ENCODE measurements at regions not wholly inside any gene's neighbourhood (a gene's known extent, or its start where the extent isn't known, plus 50 kb on each side); places are given as distances from the start of the nearest gene placed in this dataset.

DNA sequence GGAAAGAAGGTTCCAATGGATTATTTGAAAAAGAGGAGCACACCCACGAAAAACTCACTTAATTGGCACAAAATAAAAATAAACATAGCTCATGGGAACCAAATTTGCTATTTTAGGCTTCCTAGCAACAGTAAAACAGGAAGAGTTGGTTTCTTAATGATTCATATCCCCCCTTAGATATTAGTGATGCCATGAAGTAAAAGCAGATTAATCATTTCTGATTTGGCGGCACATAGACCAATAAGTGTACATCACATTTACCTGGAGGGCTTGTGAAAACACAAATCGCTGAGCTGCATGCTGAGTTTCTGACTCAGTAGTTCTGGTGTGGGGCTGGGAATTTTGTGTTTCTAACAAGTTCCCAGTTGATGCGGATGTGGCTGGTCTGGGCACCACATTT is 260.4 kb downstream of the SLC4A3 start:
- no peak for FAIRE-seq

DNA sequence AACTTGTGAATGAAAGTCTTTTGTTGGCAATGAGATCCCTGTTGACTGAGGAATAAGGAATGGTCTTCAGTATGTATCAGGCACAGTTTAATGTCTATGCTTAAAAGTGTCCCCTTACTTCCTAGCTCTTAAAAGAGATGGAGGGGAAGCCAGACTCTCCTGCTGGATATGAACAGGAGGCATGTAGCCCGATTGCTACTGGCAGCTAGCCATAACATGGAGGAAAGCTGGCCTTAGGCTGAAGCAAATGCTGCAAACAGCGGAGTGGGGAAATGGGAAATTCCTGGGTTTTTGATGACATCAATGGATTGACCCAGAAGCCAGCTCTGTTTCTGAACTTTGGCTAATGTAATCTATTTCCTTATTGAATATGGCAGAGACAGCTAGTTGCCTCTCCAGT is 266.1 kb downstream of the SLC4A3 start:
- DNase-seq (ENCODE audit: low spot score): no peak
- no peak for FAIRE-seq

More for the DNA sequence above, 260.4 kb downstream of the SLC4A3 start:
- DNase-seq (ENCODE audit: low spot score): no peak

DNA sequence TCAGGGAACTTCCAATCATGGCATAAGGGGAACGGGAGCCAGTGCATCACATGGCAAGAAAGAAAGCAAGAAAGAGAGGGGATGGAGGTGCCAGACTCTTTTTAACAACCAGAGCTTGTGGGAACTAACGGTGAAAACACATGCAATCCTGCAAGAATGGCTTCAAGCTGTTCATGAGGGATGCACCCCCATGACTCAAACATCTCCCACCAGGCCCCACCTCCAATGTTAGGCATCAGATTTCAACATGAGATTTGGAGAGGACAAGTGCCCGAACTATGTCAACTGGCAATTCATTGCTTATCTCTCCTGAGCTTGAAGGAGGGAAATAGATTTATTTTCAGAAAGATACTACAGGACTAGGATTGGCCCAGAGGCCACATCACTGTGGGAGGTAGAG is 270.0 kb downstream of the SLC4A3 start:
- FAIRE-seq (no peak), DNase-seq (ENCODE audit: low spot score) (no peak)

DNA sequence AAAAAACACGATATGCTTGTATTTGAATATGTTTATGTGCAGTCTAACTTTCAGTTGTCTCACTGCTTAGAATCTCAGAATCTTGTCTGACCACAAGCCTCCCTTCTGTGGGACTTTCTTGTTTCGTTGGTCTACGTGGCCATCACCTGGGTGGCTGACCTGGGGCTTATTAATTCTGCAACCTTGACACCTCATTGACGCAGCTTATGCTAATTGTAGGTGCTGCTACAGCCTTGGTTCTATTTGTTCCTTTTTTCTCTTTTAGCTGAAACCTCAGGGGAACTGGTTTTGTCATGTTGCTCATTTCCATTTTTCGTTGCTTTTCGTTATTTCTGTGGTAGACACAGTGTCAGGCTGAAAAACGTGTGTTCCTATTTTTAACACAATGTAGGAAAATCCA is 273.7 kb downstream of the SLC4A3 start:
- DNase-seq (ENCODE audit: low spot score): no peak
- FAIRE-seq: no peak

DNA sequence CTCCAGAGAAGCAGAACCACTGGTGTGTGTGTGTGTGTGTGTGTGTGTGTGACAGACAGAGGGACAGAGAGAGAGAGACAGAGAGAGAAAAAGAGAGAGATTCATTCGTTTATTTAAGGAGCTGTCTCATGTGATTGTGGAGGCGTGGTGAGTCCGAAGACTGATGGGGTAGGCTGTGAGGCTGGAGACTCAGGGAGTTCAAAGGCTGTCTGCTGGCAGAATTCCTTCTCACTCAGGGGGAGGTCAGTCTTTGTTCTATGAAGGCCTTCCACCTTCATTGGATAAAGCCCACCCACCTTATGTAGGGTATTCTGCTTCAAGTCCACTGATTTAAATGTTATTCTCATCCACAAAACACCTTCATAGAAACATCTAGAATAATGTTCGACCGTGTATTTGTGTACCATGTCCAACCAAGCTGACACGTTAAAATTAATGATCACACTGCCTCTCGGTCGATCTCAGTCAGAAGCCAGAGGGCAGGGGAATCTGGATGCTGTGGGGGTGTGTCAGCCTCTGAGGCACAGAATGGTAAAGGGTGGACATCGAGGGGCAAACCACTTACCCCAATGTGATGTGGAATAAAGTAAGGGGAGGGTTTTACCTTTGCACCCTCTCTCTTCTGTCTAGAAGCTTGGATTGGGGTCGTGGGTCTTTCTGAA is 275.6 kb downstream of the SLC4A3 start:
- DNase-seq (ENCODE audit: low spot score) (no peak), FAIRE-seq (no peak)

DNA sequence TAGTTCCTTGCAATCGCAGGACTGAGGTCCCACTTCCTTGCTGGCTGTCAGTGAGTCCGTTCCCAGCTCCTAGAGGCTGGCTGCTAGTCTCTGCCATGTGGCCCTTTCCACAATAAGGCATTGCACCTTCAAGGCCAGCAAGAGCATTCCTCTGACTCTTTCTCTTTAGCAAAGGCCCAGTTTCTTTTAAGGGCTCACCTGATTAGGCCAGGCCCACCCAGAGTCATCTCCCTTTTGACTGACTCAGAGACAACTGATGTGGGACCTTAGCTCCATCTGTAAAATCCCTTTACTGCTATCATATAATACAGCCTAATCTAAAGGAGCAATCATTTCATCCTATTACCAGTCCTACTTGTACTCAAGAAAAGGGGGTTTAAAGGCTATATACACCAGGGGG is 278.2 kb downstream of the SLC4A3 start:
- FAIRE-seq: no peak
- no peak for DNase-seq (ENCODE audit: low spot score)

DNA sequence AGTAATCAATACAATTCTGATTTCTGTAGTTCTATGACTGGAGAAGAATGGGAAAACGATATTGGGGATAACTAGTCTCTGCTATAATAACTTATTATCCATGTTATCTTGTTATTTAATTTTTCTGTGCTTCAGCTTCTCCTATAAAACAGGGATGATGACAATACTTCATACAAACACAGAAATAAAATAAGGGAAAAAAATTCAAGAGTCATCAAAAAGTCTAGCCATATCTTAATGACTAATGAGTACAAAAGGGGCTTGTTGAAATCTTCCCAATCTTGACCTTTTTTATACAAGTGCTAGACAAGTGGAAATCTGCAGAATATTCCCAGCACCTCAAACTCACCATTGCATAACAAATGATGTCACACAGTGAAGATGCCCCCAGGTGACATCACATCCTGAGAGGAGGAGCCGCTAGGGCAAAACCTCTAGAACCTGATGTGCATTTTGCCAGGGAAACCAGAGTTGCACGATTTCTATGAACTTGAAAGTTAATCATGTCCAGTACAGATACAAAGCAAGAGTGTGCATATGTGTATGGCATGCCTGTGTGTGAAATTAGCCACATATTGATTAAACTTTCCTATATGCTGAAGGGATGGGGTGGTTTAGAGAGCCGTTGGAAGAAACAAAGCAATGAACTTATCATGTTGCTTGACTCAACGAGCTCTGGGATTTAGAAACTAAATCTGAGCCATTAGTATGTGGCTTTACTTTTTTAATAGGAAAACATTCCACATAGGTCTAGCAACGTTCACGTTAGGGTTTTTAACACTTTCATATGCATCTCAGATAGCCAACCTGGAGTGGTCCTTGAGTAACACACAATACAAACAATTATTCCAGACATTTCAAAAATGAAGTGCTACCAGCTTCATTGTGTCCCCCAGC is 278.9 kb downstream of the SLC4A3 start:
- FAIRE-seq (no peak), DNase-seq (ENCODE audit: low spot score) (no peak)

DNA sequence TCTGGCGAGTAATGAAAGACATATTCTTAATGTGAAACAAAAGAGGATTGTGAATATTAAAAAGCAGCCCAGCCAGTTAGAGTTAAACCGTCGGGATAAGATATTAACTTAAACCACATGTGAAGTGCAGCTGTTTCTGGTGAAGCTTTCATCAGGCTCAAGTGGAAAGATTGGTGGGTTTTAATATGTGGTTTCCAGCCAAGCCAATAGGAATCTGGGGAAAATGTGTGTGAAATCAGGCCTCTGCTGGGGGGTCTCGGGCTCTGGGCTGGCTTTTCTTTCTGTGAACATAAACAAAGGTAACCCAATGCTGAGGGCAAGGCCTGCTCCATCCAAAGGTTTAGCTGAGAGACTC is 279.6 kb downstream of the SLC4A3 start:
- no peak for DNase-seq (ENCODE audit: low spot score)
- no peak for FAIRE-seq

DNA sequence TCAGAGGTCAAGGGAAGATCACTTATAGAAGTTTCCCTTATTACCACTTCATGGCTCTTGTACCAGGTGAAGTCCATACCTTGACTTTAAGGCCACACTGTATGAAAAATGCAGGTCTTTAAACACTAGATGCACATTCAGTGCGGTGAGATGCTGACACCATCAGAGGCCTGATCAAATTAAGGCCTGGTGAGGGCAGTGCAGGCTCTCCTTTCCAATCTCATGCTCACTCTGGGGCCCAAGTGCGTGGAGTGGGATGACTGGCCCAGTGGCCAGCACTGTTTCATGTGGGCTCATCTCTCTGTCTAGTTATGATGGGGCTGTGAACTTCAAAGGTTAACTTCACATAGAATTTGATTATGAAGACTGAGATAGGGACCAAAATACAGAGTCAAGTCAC is 281.1 kb downstream of the SLC4A3 start:
- FAIRE-seq (no peak), DNase-seq (ENCODE audit: low spot score) (no peak)

DNA sequence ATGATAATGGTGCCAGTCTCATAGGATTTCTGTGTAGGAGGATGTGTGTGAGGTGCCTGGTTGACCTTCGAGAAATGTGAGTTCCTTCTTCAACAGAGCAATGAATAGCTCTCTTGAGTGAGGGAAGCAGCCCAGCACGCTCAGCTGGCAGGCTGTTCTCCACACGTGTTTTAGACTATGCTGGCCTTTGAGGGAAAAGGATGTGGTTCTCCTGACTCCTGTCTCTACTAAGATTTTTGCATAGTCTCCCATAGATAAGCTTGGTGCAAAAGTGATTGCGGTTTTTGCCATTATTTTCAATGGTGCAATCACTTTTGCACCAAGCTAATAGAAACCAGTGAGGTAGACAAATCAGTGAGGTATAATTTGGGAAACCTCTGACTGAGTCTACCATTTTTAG is 284.1 kb downstream of the SLC4A3 start:
- no peak for FAIRE-seq

DNA sequence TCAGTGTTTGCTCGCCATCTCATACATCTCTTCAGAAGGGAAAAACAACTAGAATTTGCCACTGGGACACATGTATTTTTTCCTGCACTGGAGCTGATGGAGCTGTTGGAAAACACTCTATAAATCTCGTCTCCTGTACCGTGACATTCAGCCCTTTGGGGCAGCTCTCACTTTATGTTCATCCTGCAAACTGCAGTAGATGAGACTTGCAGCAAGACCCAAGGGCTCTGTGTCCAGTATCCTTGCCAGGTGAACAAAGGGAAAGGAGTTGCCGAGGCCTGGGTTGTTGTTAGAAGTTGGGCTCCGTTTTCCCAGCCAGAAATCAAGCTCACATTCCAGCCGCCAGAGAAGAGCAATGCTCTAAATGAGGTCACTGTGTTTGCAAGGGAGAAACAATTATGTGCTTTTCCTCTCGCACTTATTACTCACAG is 285.1 kb downstream of the SLC4A3 start:
- FAIRE-seq: no peak
- DNase-seq (ENCODE audit: low spot score): no peak

More for the DNA sequence above, 284.1 kb downstream of the SLC4A3 start:
- no peak for DNase-seq (ENCODE audit: low spot score)

DNA sequence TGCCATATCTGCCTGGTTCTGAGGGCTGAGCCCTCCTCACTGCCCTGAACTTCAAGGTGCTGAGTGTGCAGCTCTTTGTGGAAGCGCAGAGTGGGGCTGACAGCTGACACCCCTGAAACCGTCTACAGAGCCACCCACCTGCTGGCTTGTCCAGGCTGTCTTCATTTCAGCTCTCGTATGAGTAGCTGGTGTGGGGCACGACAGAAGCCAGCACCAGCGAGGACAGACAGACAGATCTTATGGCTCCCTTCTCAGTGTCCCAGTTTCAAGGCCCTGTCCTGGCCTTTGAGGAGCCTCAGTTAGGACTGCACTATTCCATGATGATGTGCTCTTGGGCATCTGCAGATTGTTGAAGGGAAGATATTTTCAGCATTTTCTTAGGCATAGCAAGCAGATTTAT is 287.1 kb downstream of the SLC4A3 start:
- no peak for FAIRE-seq
- no peak for DNase-seq (ENCODE audit: low spot score)

DNA sequence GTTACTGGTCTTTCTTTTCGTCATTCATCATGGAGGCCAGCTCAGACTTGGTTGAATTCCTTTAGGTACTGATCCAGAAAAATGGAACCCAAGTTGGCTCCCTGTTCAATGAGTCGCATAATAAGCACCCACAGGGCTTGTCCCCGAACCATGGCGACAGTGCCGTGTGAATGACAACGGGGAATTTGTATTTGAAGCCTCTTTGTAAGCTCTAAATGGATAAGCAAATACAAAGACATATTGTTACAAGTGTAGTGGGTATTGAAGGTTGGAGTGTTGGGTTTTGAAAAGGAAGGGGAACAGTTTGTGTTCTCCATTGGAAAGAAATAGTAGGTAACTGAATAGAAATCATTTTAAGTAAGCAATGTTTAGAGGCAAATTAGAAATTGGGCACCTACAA is 288.9 kb downstream of the SLC4A3 start:
- DNase-seq (ENCODE audit: low spot score) (no peak), FAIRE-seq (no peak)

DNA sequence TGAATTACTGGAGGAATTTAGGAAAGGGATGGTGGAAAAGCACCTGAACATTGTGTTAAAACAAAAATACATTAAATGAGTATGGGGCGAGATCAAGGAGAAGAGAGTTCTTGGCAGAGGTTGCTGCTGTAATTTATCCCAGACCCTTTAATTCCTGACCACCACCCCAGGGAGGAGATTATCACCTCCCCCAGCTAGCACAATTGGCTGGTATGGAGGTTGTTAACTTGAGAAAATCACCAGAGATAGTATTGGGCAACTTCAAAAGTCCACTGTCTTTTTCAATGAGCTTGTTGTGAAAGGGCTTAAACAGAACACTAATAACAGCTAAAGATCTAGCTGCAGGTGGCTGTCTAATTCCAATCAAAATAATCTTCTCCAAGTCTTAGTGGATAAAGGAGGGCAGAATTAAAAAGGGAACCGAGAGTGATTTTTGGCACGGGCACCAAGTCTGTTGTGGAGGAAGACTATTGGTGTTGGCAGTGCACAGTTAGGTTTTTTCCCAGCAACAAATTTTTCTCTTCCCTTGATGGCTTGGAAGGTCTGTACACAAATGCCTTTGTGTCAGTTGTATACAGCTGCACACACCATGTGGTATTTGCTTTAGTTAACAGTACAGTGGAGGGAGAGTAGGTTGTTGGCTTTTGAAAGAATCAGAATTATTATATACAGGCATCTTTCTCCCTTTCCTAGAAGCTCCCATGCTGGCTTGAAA is 289.5 kb downstream of the SLC4A3 start:
- FAIRE-seq: no peak
- DNase-seq (ENCODE audit: low spot score): no peak

DNA sequence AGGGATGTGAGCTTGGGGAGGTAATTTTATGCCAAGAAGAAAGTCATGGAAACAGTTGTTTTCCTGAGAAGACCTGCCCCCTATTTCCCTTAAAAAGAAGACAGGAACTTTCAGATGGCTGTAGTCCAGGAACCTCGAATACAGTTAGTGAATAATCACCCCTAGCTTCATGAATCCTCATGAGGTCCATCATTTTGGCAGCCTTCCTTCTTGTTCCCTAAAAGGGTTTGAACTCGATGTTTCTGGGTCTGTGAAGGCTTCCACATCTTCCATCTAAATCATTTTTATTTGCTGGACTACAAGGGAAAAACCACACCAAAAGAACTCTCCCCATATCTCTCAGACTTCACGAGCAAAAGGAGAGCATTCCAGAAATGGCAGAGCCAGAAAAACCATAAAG is 290.8 kb downstream of the SLC4A3 start:
- DNase-seq (ENCODE audit: low spot score): no peak
- no peak for FAIRE-seq

DNA sequence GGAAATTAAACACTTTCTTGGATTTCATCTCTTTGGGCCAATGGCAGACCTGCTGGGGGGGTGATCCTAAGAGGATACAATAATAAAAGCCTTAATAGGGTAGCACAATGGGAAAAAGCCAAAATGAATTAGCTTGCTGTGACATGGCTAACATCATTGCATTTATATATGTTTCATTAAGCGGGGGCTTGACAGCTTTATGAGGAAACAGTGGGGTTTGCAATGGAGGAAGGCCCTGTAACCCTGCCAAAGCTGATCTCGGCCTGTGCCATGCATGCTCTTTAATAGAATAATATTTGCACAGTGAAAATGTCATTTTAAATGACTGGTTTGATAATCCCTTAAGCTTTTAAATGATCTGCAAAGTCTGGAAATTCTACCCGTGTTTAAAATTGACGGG is 291.5 kb downstream of the SLC4A3 start:
- DNase-seq (ENCODE audit: low spot score) (no peak), FAIRE-seq (no peak)

DNA sequence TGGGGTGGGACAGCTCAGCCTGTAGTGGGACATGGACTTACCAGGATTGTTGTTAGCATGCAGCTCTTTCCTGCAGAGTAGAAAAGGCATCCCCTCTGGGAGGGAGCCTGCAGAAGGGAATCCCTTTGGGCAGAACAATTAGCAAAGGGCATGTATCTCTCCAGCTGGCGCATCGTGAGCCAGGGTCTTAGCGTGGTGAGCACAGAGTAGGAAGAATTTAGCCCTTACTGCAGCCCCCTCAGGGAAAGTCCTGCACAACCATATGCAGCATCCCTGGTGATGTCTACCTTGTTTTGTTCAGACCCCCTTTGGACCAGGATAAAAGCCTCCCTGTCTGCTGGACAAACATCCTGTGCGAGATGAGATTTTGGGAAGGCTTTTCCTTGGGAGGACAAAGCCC is 292.1 kb downstream of the SLC4A3 start:
- FAIRE-seq (no peak), DNase-seq (ENCODE audit: low spot score) (no peak)

DNA sequence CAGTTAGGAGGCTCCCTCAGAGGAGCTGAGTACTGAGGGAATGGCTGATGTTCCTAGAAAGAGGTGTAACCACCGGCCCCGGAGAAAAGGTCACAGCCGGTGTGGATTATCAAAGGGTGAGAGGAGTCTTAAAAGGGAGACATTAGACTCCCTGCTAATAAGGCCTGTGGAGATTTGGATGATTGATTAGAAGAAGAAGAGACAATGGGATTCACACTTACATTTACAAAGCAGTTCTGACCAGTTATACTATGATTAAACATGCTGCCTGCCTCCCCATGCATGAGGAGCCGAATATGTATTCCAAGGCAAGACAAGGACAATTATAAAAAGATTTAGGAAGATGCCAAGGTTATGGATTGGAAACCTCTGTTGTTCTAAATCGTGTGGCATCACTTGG is 302.4 kb downstream of the SLC4A3 start:
- DNase-seq (ENCODE audit: low spot score): no peak
- no peak for FAIRE-seq

DNA sequence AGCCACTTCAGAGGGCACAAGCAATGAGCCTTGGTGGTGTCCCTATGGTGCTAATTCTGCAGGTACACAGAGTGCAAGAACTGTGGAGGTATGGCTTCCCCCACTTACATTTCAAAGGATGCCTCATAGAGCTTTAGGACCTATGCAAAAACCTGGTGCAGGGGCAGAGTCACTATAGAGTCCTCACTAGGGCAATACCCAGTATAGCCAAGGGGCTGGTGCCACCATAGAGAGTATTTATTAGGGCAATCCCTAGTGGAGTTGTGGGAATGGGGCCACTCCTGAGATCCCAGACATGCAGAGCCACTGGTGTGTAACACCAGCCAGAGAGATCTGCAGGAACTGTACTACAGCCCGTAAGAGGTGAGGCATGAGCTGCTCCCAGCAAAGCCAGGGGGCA is 312.2 kb downstream of the SLC4A3 start:
- no peak for FAIRE-seq
- no peak for DNase-seq (ENCODE audit: low spot score)

DNA sequence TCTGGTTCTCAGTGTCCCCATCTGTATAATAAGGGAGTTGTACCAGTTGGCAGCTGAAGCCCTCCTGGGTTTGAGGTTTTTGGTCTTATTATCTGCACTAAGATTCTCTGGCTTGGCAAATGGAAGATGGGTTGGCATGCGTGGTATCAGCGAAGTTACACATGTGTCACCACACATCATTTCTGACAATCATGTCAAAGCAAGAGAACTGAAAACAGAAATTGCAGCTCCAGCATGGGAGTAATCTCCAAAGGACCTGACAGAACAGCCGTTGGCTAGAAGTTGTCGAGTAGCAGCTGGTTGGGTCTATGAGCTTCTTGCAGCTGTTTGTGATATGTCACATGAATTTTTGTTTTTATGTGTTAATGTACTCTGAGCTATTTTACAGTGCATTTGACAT is 317.4 kb downstream of the SLC4A3 start:
- FAIRE-seq (no peak), DNase-seq (ENCODE audit: low spot score) (no peak)

DNA sequence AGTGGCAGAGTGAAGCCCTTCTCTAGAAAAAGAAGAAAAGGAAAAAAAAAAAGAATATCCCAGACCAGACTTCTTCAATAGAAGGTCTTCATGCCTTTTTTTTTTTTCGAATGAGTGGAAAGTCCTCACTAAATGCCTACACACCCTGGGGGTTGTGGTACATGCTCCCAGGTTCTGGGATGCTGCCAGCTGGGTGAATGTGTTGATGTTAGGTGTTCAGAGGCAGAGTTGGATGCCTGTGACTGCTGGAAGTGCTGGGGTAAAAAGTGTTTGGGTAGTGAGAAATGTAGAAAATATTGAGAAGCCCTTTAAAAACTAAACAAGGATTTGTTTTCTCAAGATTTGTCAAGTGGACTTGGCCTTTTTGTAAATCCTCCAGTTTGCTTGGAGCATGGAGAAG is 318.6 kb downstream of the SLC4A3 start:
- DNase-seq (ENCODE audit: low spot score): no peak
- FAIRE-seq: no peak

DNA sequence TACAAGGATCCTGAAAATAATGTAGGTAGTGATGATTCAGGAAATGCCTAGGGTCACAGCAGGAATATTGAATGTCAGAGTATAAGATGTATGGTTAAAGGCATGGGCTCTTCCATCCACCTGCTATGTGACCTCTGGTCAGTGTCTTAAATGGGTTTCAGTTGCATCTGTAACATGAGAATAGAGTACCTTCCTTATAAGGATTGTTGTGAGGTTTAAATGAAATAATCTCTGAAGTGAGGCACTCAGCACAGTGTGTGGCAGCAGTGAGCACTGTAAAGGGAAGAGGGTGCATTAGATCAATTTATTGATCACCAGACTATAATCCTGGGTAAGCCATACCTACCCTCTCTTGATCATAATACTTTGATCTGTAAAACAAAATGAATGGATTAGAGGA is 319.1 kb downstream of the SLC4A3 start:
- no peak for FAIRE-seq
- no peak for DNase-seq (ENCODE audit: low spot score)
